GM23338 (cell line): ENCODE measurements at regions not wholly inside any gene's neighbourhood (a gene's known extent, or its start where the extent isn't known, plus 50 kb on each side); places are given as distances from the start of the nearest gene placed in this dataset.

Source experiments
- ATAC-seq: fragments of 200-7000 bp; cut with Tn5 transposase; 3 replicates; pipeline ENCODE4 v1.9.1; 2020
- DNase-seq: peaks from one replicate; pipeline ENCODE4 v3.0.0-alpha.2; 2015; ENCODE audit warnings: low spot score
- H2AFZ ChIP-seq: fragments of 200-600 bp; sonication (generic); 2 replicates; pipeline ENCODE4 v1.8.0; 2016; ENCODE audit warnings: antibody characterized with exemption, mild to moderate bottlenecking, moderate library complexity
- H3F3A ChIP-seq: fragments of 200-600 bp; sonication (generic); replicated peaks from 2 replicates; pipeline ENCODE4 v1.8.0; 2017; ENCODE audit warnings: antibody characterized with exemption, mixed run types, low read depth
- H3K27ac ChIP-seq: fragments of 200-600 bp; sonication (generic); 2 replicates; pipeline ENCODE4 v1.6.1; 2016; ENCODE audit warnings: low read depth
- H3K27me3 ChIP-seq: fragments of 200-600 bp; sonication (generic); 2 replicates; pipeline ENCODE4 v1.8.0; 2016; ENCODE audit warnings: mild to moderate bottlenecking, mixed run types, moderate library complexity; ENCODE audit not compliant: insufficient read depth
- H3K36me3 ChIP-seq: fragments of 200-600 bp; sonication (generic); 2 replicates; pipeline ENCODE4 v1.8.0; 2016; ENCODE audit warnings: mild to moderate bottlenecking; ENCODE audit not compliant: insufficient read depth
- H3K4me1 ChIP-seq: fragments of 200-600 bp; sonication (generic); 2 replicates; pipeline ENCODE4 v1.8.0; 2016; ENCODE audit warnings: mild to moderate bottlenecking, moderate library complexity; ENCODE audit not compliant: insufficient read depth
- H3K4me2 ChIP-seq: fragments of 200-600 bp; sonication (generic); 2 replicates; pipeline ENCODE4 v1.7.1; 2017; ENCODE audit warnings: mixed run types
- H3K4me3 ChIP-seq: fragments of 200-600 bp; sonication (generic); 2 replicates; pipeline ENCODE4 v1.6.1; 2016; ENCODE audit warnings: mixed run types
- H3K79me2 ChIP-seq: fragments of 200-600 bp; sonication (generic); replicated peaks from 2 replicates; pipeline ENCODE4 v1.8.0; 2017; ENCODE audit warnings: mild to moderate bottlenecking; ENCODE audit not compliant: insufficient read depth
- H3K9me2 ChIP-seq: fragments of 200-600 bp; sonication (generic); 2 replicates; pipeline ENCODE4 v1.8.0; 2017; ENCODE audit not compliant: insufficient read depth
- H4K20me1 ChIP-seq: fragments of 200-600 bp; sonication (generic); replicated peaks from 2 replicates; pipeline ENCODE4 v1.8.0; 2017; ENCODE audit warnings: mild to moderate bottlenecking; ENCODE audit not compliant: insufficient read depth
- H3K27ac Mint-ChIP-seq: 2 replicates; pipeline ENCODE4 v1.8.0; 2020; ENCODE audit warnings: inconsistent platforms, mild to moderate bottlenecking, moderate library complexity, mixed read lengths
- H3K27me3 Mint-ChIP-seq: 3 replicates; pipeline ENCODE4 v1.8.0; 2022; ENCODE audit warnings: low read depth, mild to moderate bottlenecking, moderate library complexity, mixed read lengths, inconsistent platforms; ENCODE audit not compliant: insufficient read depth, poor library complexity
- H3K36me3 Mint-ChIP-seq: 3 replicates; pipeline ENCODE4 v1.8.0; 2021; ENCODE audit warnings: low read depth, mild to moderate bottlenecking, inconsistent platforms, moderate library complexity, mixed read lengths
- H3K4me1 Mint-ChIP-seq: 3 replicates; pipeline ENCODE4 v1.8.0; 2020; ENCODE audit warnings: mild to moderate bottlenecking, inconsistent platforms, mixed read lengths
- H3K4me3 Mint-ChIP-seq: 3 replicates; pipeline ENCODE4 v1.8.0; 2021; ENCODE audit warnings: moderate library complexity, mild to moderate bottlenecking, inconsistent platforms, mixed read lengths
- H3K9me3 Mint-ChIP-seq: 3 replicates; pipeline ENCODE4 v1.8.0; 2020; ENCODE audit warnings: moderate library complexity, mild to moderate bottlenecking, inconsistent platforms, mixed read lengths
- CREB1 ChIP-seq: fragments of 250-450 bp; sonication (Bioruptor Pico); IDR thresholded peaks from 2 replicates; pipeline ENCODE4 v1.5.0; 2020; ENCODE audit warnings: low read depth, mild to moderate bottlenecking, moderate library complexity
- CTCF ChIP-seq, 2 experiments: fragments of 200-600 bp in 1 of 2; sonication (generic) in 1 of 2; conservative IDR thresholded peaks; 2 replicates each; pipeline versions ENCODE4 v1.5.1 to v1.6.1; 2016 to 2017; ENCODE audit warnings: antibody characterized with exemption in 2 of 2, low read depth in 2 of 2, mild to moderate bottlenecking in 2 of 2, moderate library complexity in 1 of 2
- NANOG ChIP-seq: IDR thresholded peaks from 2 replicates; pipeline ENCODE4 v1.6.1; 2016; ENCODE audit warnings: antibody characterized with exemption, borderline replicate concordance
- STAT1 ChIP-seq: IDR thresholded peaks from one replicate; pipeline ENCODE4 v1.6.1; 2016; ENCODE audit warnings: antibody characterized with exemption; ENCODE audit not compliant: unreplicated experiment
- ZNF114 ChIP-seq: fragments of 250-450 bp; sonication (Bioruptor Pico); IDR thresholded peaks from 2 replicates; pipeline ENCODE4 v1.5.0; 2020; ENCODE audit warnings: mild to moderate bottlenecking, moderate library complexity
- TF ChIP-seq, protein P1 (sequence below): IDR thresholded peaks from 2 replicates; pipeline ENCODE4 v1.6.1; 2016; ENCODE audit warnings: antibody characterized with exemption

GRCh38 chr10:90136731-90137316 is 435.4 kb downstream of the KIF20B start:
- peaks cover 54% of the 10 kb centered on the region for H3K36me3 Mint-ChIP-seq
- peaks cover 66% of the 10 kb centered on the region for H3K9me3 Mint-ChIP-seq

GRCh38 chr10:90138844-90139243 is 437.5 kb downstream of the KIF20B start:
- H3K36me3 ChIP-seq, result 0 out of 2 replicates have a peak, but pooled peaks cover 20% of the 10 kb centered on the region
- no peaks in the 10 kb centered on the region for H3F3A ChIP-seq
- H2AFZ ChIP-seq, result no peak overlapping the region
- H3K4me3 ChIP-seq, result no peak overlapping the region
- peaks cover 51% of the 10 kb centered on the region for H3K36me3 Mint-ChIP-seq
- TF ChIP-seq STAT1, result no peak
- peak; percentile 77 to 82 for TF ChIP-seq CTCF (conservative IDR thresholded peaks at IDR 0.05; ENCODE audit: low read depth in 2 of 2)
- DNase-seq (peak; percentile 69), ATAC-seq (no peak)
- H3K27ac Mint-ChIP-seq, result no peak overlapping the region
- H3K4me2 ChIP-seq, result no peak overlapping the region
- H3K27me3 Mint-ChIP-seq, result peaks cover 4% of the 10 kb centered on the region
- peaks cover 55% of the 10 kb centered on the region for H3K9me3 Mint-ChIP-seq
- H3K9me2 ChIP-seq, result 0 out of 2 replicates have a peak, but pooled peaks cover 5% of the 10 kb centered on the region
- no peak overlapping the region for H3K27ac ChIP-seq
- no peaks in the 10 kb centered on the region for H3K4me1 ChIP-seq
- H3K79me2 ChIP-seq, result no peaks in the 10 kb centered on the region
- H3K4me3 Mint-ChIP-seq, result no peak overlapping the region
- H4K20me1 ChIP-seq, result no peaks in the 10 kb centered on the region
- H3K27me3 ChIP-seq, result no peaks in the 10 kb centered on the region
- no peaks in the 10 kb centered on the region for H3K4me1 Mint-ChIP-seq

More at GRCh38 chr10:90136731-90137316, 435.4 kb downstream of the KIF20B start:
- H3K9me2 ChIP-seq, result peaks cover 4% of the 10 kb centered on the region; the same call in 1 of the 2 replicates
- H2AFZ ChIP-seq, result no peak overlapping the region
- H3K27ac ChIP-seq, result no peak overlapping the region
- ATAC-seq (no peak), DNase-seq (peak; percentile 48)
- TF ChIP-seq ZNF114 (CRISPR knock-in tag), result 0 out of 2 replicates have a peak, but pooled peaks have one; percentile 12
- no peak for TF ChIP-seq CREB1
- no peak for TF ChIP-seq NANOG
- H3F3A ChIP-seq, result no peaks in the 10 kb centered on the region
- no peaks in the 10 kb centered on the region for H3K4me1 ChIP-seq
- no peak overlapping the region for H3K4me2 ChIP-seq
- 0 out of 2 replicates have a peak, but pooled peaks cover 23% of the 10 kb centered on the region for H3K36me3 ChIP-seq
- Mint-ChIP-seq H3K27me3 (no peaks in the 10 kb centered on the region), H3K4me1 (no peaks in the 10 kb centered on the region), H3K27ac (no peak overlapping the region), H3K4me3 (no peak overlapping the region)
- H3K79me2 ChIP-seq, result no peaks in the 10 kb centered on the region
- no peak overlapping the region for H3K4me3 ChIP-seq
- H3K27me3 ChIP-seq, result no peaks in the 10 kb centered on the region
- H4K20me1 ChIP-seq, result no peaks in the 10 kb centered on the region

DNA sequence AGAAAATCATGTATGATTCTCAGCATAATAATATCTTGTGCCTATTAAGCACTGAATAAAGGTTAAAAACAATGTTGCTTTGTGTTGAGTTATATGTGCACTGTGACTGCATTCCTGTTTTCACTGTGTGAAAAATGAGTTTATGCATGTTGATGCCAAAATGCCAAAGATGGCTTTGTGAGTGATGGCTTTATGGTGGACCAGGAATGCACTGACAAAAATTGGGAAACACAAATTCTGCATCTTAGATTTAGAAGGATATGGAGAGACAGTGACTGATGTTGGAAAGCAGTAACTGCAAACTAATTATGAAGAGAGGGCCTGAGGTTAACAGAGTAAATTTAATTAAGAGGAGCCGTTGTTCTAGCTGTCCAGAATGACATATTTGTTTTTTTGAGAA is 440.4 kb downstream of the KIF20B start:
- peaks cover 4% of the 10 kb centered on the region for H3K27me3 Mint-ChIP-seq
- Histone ChIP-seq H3K4me1 (0 out of 2 replicates have a peak, but pooled peaks cover 3% of the 10 kb centered on the region), H3K9me2 (0 out of 2 replicates have a peak, but pooled peaks cover 5% of the 10 kb centered on the region), H3K36me3 (peaks cover 5% of the 10 kb centered on the region; the same call in 1 of the 2 replicates), H3F3A (no peaks in the 10 kb centered on the region), H3K27ac (no peak overlapping the region), H3K27me3 (no peaks in the 10 kb centered on the region), H3K4me2 (no peak overlapping the region), H2AFZ (no peak overlapping the region), H4K20me1 (no peaks in the 10 kb centered on the region), H3K4me3 (no peak overlapping the region), H3K79me2 (no peaks in the 10 kb centered on the region)
- H3K27ac Mint-ChIP-seq, result no peak overlapping the region
- no peak overlapping the region for H3K4me3 Mint-ChIP-seq
- peaks cover 26% of the 10 kb centered on the region for H3K9me3 Mint-ChIP-seq
- ATAC-seq (no peak), DNase-seq (no peak)
- H3K4me1 Mint-ChIP-seq, result peaks cover 2% of the 10 kb centered on the region; the same call in 2 of the 3 replicates
- peaks cover 25% of the 10 kb centered on the region for H3K36me3 Mint-ChIP-seq
- TF ChIP-seq STAT1 (no peak), CTCF (conservative IDR thresholded peaks at IDR 0.05; ENCODE audit: low read depth in 2 of 2) (no peak)
- TF ChIP-seq, protein P1, sequence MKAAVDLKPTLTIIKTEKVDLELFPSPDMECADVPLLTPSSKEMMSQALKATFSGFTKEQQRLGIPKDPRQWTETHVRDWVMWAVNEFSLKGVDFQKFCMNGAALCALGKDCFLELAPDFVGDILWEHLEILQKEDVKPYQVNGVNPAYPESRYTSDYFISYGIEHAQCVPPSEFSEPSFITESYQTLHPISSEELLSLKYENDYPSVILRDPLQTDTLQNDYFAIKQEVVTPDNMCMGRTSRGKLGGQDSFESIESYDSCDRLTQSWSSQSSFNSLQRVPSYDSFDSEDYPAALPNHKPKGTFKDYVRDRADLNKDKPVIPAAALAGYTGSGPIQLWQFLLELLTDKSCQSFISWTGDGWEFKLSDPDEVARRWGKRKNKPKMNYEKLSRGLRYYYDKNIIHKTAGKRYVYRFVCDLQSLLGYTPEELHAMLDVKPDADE, result no peak
